GM19239 (cell line): ENCODE measurements at regions not wholly inside any gene's neighbourhood (a gene's known extent, or its start where the extent isn't known, plus 50 kb on each side); places are given as distances from the start of the nearest gene placed in this dataset.

Experiments used
- DNase-seq: peaks from one replicate; pipeline ENCODE4 v3.0.0; 2011; ENCODE audit warnings: low spot score; ENCODE audit not compliant: insufficient read length
- FAIRE-seq: peaks from 2 replicates; lab custom pipeline; 2011; peaks lifted over from hg19 to GRCh38; lab: Jason Lieb, UNC

GRCh38 chr15:31270767-31271166 is 55.9 kb upstream of the KLF13 start:
- DNase-seq (no peak), FAIRE-seq (peak; percentile 39)

- no peak for FAIRE-seq
- DNase-seq = no peak
Measured at GRCh38 chr15:31271224-31271635, 55.4 kb upstream of the KLF13 start.

GRCh38 chr15:31271711-31272557 is 54.7 kb upstream of the KLF13 start:
- DNase-seq = no peak
- FAIRE-seq = peak; percentile 21

GRCh38 chr15:31272558-31273257 is 53.9 kb upstream of the KLF13 start:
- no peak for FAIRE-seq
- no peak for DNase-seq

- peak; percentile 44 for FAIRE-seq
Measured at GRCh38 chr15:31273258-31273941, 53.2 kb upstream of the KLF13 start.

GRCh38 chr15:31274496-31275330 is 51.9 kb upstream of the KLF13 start:
- FAIRE-seq (no peak), DNase-seq (no peak)

More at GRCh38 chr15:31273258-31273941, 53.2 kb upstream of the KLF13 start:
- DNase-seq = no peak

GRCh38 chr15:31275331-31276262 is 51.0 kb upstream of the KLF13 start:
- no peak for DNase-seq
- no peak for FAIRE-seq

GRCh38 chr15:31276596-31277298 is 49.9 kb upstream of the KLF13 start:
- DNase-seq (no peak), FAIRE-seq (no peak)
